Glomerular visceral epithelial cell (primary cell): ENCODE measurements at regions not wholly inside any gene's neighbourhood (a gene's known extent, or its start where the extent isn't known, plus 50 kb on each side); places are given as distances from the start of the nearest gene placed in this dataset.
A peak's percentile ranks its signal among the peaks of the same experiment; 100 is the strongest.

Experiments
- DNase-seq: peaks from one replicate; pipeline ENCODE4 v3.0.0-alpha.2; 2016; ENCODE audit errors: extremely low spot score

DNA sequence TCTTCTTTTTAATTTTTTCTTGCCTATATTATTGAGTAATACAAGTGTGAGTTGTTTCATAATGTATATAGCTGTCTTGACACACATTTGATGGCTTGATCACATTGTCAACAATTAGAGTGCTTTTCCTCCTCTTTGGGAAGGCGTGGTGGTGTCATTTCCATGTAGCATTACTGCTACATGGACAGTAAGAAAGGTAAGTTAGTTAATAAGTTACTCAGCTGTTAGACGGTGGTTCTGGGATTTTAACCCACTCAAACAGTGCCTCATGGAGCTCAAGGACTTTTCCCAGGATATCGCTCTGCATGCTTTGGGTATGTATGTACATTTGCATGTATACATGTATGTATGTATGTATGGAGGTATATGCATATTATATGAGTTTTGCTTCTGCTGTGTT is 94.6 kb downstream of the HAPSTR1 start:
- no peak for DNase-seq

DNA sequence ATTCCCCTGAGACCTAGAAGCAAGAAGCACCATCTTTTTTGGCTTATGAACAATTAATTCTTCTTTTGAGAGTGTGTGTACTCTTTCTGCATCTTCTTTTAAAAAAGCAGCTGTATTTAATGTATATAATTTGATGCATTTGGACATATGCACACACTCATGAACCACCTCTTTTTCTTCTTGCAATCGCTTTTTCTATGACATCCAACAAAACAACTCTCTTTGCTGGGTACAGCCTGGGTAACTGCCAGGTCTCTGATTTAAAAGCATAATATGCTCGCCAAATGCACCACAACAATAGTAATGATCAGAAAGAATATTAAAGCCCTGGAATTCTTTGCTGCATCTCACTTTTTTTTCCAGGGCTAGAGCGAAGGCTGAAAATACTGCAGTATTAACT is 97.3 kb downstream of the HAPSTR1 start:
- DNase-seq: no peak

DNA sequence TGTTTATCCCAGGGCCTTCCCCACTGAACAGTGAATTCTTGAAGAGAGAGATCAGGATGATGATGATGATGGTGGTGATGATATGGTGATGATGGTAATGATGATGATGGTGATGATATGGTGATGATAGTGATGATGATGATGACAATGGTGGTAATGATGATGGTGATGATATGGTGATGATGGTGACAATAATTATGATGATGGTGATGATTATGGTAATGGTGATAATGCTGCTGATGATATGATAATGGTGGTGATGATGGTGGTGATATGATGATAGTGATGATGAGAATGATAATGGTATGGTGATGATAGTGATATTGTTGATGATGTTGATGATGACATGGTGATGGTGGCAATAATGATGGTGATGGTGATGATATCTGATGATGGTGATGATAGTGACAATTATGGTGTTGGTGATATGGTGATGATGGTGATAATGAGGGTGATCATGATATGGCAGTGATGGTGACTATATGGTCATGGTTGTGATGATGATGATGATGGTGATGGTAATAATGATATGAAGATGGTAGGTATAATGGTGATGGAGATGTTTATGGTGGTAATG is 99.9 kb downstream of the HAPSTR1 start:
- no peak for DNase-seq

DNA sequence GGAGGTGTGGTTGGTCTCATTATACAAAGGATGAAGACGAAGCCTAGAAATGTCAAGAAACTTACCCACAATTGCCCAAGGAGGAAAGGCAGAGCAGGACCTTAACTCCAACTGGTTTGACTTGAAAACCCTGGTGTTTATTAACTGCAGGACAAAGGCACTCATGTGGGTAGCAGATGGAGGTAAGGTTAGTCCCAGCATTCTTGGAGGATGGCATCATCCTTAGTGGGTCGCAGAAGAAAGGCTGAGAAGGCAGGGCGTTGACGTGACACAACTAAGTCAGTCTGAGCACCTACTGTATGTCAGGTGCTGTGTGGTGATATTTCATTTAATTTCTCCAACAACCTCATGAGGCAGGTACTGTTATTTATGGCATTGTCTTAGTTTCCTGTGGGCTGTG is 101.3 kb downstream of the HAPSTR1 start:
- peak; percentile 26 for DNase-seq

DNA sequence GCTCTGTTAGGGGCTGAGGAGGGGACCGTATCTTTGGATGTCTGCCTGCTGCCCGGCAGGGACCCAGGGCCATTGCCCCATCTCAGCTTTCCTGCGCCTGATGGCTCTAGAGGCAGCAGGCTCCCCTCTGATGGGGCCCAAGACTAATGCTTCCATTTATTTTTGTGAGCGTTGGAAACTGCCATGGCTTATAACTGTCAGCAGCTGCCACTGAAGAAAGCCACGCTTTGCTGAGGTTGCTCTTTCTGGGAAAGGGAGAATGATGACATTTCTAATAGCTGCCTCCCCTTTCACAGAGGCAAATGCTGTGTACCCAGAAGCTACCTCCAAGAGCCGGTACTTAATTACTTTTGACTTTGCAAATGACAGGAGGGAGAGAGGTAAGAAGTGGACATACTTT is 103.8 kb downstream of the HAPSTR1 start:
- no peak for DNase-seq

DNA sequence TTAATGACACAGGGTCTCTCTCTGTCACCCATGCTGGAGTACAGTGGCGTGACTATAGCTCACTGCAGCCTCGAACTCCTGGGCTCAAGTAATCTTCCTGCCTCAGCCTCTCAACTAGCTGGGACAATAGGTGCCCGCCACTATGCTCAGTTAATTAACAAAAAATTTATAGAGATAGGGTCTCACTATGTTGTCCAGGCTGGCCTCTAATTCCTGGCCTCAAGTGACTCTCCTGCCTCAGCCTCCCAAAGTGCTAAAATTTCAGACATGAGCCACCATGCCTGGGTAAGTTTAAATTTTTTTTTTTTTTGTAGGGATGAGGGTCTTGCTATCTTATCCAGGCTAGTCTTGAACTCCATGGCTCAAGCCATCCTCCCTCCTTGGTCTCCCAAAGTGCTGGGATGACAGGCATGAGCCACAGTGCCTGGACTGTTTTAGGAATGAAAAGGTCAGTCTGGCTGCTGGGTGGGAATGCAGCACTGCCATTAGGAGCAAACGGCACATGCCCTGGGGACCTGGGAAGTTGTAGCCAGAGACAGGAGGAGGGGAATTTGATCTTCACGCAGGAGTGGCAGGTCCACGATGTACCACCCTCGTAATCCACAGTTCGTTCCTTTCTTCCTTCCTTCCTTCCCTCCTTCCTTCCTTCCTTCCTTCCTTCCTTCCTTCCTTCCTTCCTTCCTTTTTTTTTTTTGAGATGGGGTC is 106.7 kb downstream of the HAPSTR1 start:
- DNase-seq: no peak

DNA sequence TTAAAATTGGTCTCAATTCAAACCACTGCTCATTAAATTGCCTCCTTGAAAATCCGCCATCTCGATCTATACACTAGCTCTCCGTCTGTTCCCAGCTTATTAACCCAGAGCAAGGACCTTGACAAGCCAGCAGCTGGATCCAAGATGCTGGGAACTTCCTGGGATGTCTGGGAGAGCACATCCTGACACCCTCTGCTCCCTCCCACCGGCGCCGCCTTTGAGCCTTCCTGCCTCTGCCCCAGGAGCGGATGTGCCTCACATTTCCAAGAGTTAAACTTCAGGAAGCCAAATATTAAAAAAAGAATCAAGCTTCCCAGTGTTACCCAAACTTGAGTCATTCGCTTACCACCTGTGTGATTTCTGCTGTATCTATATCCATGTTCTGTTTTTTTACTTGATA is 107.9 kb downstream of the HAPSTR1 start:
- no peak for DNase-seq

DNA sequence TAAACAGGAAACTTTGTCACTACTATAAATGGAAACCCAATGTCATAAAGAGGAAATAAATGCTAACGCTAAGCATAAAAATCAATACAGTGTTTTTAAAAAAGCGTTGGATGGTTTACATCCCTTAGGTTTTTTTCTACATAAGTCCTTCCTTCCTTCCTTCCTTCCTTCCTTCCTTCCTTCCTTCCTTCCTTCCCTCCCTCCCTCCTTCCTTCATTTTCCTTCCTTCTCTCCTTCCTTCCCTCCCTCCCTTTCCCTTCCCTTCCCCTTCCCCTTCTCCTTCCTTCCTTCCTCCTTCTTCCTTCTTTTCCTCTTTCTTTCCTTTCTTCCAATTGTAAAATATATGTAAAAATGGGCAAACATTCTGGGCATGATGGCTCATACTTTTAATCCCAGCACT is 108.3 kb downstream of the HAPSTR1 start:
- no peak for DNase-seq

DNA sequence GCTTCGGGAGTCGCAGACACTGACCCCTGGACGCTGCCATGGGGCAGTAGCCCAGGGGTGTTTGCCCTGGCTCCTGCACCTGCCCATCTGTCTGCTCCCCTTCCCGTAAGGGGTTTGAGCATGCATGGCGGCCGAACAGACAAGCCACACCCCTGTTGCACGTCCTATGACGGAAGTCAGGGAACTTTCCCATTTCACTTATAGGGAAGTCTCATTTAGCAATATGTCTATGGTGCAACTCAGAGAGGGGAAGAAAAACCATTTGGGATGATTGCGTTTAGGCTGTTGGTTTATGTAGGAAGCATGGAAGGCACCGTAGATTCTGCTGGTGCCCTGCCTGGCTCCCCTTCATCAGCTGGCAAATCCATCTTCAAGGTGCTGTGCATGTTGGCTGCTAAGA is 112.5 kb downstream of the HAPSTR1 start:
- DNase-seq: no peak

DNA sequence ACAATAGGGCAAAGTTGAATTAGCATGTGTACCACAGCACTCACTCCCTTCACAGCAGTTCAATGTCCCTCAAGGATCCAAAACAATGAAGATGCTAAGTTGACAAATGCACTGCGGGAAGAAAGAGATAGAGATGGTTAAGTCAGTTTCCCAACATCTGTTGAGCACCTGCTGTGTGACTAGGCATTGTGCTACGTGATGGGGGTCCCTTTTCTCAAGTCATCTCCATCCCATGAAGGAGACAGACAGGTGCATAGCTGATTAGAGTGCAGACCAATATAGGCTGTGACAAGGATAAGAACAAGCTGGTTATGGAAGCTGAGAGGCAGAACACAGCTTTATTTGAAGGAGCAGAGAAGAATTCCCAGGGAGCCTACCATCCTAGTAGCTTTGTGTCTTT is 114.2 kb downstream of the HAPSTR1 start:
- DNase-seq: no peak

DNA sequence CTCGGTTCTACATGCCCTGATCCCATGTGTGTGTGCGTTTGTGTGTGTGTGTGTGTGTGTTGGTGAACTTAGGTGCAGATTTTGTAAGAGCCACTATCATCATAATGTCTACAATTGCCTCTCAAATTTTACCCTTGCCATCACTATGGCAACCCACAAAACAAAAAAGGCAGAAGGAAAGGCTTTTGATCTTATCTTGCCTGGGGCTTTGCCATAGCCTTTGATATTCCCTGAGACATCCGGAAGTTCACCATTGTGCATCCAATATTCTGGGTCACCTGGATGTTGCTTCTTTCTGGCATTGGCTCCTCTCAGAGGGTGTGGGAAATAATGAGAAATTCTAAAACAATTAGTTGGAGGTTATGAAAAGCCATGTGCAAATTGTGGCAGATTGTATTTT is 114.7 kb downstream of the HAPSTR1 start:
- no peak for DNase-seq

DNA sequence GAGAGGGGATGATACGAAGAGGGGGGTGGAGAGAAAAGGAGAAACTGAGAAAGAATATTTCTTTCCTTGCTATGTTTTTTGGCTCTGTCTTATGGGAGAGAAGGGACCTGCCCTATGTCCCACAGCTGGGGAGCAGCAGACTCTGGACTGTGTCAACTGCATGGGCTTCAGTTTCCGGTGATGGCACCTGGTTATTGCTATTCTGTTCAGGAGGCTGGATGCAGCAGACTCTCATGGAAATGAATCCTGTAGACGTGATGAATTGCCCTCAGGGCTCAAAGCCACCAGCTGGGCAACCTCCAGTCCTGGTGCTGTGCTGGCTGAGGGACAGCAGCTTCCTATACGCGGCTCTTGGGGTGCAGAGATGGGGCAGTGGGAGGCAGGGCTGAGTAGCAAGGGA is 121.2 kb downstream of the HAPSTR1 start:
- no peak for DNase-seq

DNA sequence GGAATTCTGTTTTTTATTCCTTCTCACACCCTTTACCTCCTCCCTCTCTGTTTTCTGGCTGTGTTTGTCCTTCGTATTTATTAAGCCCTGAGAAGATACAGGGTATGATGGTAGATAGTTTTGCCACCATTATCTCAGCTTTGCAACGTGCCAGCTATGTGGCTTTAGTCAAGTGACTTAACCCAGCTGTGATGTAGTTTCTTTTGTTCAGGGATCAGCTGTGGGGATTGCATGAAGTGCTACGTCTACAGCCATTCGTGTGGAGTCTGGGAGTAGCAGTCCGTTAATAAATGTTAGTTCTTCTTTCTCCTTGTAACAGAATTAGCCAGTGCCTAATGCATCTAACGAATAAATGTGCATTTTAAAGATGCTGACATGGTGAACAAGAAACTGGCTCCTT is 128.4 kb downstream of the HAPSTR1 start:
- DNase-seq: no peak

DNA sequence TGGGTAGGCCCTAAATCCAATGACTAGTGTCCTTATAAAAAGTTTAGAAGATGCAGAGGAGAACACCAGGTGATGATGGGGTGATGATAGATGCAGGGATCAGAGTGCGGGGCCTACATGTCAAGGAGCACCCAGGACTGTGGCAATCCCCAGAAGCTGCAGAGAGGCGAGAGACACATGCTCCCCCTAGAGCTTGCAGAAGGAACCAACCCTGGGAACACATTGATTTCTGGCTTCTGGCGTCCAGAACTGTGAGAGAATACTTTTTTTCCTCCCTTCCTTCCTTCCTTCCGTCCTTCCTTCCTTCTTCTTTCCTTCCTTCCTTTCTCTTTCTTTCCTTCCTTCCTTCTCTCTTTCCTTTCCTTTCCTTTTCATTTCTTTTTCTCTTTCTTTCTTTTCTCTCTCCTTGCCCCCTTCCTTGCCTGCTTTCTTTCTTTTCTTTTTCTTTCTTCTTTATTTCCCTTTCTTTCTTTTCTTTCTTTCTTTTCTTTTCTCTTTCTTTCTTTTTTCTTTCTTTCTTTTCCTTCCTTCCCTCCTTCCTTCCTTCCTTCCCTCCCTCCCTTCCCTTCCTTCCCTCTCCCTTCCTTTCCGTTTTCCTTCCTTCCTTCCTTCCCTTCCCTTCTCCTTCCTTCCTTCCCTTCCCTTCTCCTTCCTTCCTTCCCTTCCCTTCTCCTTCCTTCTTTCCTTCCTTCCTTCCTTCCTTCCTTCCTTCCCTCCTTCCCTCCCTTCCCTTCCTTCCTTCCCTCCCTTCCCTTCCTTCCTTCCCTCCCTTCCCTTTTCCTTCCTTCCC is 134.3 kb downstream of the HAPSTR1 start:
- no peak for DNase-seq

DNA sequence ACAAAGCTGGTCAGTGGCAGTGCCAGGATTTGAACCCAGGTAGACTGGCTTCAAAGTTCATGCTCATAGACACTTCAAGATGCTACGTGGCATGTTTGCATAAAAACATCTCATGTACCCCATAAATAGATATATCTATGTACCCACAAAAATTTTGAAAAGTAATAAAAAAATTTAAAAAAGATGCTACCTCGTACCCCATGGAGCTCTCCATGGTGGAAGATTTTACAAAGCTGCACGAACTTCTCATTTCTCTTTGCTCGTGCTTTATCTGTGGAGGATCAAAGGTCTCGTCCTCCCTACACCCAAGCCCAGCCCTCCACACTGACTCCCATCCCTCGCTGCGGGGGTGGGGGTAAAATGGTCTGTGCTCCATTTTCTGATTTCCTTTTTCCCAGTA is 135.5 kb downstream of the HAPSTR1 start:
- no peak for DNase-seq

DNA sequence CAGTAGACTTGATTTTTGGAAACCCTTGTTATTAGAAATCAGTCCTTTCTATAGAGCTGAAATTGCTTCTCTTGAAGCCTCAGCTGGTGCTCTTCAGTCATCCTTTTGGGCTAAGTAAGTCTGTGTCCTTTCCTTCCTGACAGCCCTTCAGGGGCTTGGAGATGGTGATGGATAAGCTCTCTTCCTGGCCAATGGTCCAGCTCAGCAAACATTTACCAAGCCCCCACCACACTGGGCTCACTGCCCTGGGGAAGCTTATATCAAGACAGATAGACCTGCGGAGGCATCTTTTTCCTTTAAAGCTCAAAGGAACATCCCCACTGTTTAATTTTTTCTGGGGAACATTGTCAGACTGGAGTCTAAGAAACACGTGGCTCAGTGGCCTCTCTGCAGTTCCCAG is 139.6 kb downstream of the HAPSTR1 start:
- no peak for DNase-seq

DNA sequence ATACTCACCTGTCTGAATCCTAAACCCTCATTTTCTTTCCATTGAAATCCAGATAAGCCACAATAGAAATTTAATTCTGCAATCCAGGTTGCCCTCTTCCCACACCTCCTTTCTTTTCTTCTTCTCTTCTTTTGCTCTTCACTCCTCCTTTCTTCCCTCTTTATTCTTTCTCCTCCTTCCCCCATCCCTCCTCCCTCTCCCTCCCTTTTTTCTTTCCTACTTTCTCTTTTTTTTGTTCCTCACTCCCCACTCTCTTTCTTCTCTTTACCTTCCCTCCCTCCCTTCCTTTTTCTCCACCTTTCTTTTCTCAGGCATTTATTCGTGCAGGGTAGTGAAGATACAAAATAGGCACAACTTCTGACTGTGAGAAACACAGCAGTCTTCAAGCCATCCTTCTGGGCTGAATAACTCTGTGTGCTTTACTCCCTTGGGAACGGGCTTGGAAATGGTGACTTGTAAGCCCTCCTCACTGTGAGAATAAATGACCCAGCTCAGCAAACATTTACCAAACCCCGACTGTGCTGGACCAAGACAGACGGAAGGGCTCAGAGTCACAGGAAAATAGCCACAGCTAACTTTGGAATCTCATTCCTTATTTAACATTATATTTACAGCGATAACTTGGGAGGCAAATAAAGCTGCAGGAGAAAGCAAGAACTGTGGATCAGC is 140.8 kb downstream of the HAPSTR1 start:
- DNase-seq: no peak

DNA sequence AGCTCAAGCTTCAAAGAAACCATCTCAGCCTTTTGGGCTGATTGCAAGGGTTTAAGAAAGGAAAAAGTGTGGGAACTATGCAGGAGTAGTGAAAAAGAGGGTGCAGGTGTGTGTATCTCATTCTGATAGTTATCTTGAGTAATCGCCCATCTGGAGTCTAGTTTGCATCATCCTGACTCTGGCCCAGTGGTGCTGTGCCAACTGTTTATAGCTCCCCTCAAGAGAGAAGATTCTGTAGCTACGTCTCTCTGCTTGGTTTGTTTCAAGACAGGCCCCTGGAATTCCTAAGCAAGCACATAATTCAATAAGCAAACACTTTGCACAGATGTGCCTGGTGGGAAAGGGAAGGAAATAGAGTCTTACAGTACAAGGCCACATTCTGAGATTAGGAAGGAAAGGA is 144.4 kb downstream of the HAPSTR1 start:
- no peak for DNase-seq

DNA sequence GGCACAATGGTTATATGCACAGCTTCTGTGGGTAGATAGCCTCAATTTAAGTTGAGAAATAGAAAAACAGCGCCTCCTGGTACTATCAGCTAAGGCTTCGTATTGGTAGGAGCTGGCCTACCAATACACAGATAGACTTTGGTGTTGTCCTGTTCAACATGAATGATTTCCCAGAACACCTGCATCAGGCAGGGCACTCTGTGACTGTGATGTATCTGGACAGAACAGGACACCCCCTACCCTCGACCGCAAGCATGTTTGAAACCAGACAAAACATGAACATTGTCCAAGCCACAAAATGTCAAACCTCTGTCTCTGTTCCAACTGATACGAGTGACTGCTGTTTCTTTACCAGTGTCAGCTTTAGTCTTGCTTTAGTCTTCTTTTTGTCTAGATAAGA is 144.9 kb downstream of the HAPSTR1 start:
- no peak for DNase-seq

DNA sequence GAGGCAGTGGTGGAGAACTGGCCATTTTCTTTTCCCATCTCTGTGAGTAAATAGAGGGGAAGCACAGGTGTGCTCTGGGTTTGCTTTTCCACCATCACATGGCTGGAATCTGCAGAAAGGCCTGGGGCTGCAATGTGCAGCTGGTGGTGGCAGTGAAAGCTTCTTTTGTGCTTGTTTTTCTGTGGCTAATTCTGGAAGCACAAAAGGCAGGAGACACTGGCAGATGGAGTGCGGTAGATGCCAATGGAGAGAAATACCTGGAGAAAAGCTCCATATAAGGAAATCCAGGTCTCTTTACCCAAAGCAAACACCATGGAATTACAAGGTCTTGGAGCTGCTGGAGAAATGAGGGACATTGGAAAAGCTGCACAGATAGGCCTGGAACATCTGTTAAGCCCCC is 146.9 kb downstream of the HAPSTR1 start:
- DNase-seq: no peak

DNA sequence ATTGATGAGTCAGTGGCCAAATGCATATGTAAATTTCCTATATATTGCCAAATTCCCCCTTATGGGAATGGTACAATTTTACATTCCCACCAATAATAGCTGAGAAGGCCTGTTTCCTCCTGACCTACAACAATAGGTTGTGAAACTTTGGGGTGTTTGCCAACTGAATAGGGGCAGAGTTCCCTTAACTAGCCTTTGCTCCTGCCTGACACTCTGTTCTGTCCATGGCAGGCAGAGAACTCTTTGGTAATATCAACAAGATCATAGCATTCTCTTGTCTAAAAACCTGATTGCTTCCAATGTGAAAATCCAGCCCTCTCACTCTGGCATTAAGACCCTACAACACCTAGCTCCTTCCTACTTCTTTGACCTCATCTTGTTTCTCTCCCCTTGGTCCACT is 149.7 kb downstream of the HAPSTR1 start:
- no peak for DNase-seq

DNA sequence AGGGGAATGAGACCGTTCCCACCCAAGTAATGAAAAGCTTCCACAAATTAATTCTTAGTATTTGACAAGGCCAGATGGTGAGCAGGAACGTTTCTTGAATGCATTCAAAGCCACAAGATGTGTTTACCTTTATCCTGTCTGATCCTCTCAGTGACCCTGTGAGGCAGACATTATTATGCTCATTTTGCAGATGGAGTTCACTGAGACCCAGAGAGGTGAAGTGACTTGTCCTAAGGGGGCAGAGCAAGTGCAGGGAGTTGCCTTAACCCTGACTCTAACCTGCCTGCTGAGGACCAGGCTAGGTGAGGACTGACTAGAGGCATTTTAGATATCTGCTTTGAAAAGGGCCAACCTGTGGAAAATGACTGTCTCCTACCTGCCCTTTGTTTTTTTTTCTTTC is 156.7 kb downstream of the HAPSTR1 start:
- DNase-seq: no peak

DNA sequence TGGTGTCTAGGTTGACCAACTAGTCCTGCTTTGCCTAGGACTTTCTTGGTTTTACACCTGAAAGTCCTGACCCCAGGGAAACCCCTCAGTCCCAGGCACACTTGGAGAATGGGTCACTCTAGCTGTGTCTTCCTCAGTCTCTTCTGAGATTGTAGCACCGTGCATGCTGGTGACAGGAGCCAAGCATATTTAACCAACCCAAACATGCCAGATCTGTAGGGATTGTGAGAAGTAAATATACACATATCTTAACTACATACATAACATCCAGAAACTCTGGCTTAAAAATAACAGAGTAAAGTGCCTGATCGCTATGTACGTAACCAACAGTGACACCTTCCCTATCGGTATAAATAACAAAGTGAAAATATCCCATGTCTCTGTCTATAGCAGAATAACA is 158.1 kb downstream of the HAPSTR1 start:
- no peak for DNase-seq
